NCI-H526 treated with DMSO at 0.1 percent for 48 hours (cell line): ENCODE measurements at regions not wholly inside any gene's neighbourhood (a gene's known extent, or its start where the extent isn't known, plus 50 kb on each side); places are given as distances from the start of the nearest gene placed in this dataset.
"Not testable (repeated sequence)": the region's sequence is repeated elsewhere in the genome, so short reads cannot be mapped to it uniquely, and the experiment has no call there.

Source experiments
- DNase-seq: peaks from one replicate; lab custom pipeline; 2025; lab: John Stamatoyannopoulos, UW

DNA sequence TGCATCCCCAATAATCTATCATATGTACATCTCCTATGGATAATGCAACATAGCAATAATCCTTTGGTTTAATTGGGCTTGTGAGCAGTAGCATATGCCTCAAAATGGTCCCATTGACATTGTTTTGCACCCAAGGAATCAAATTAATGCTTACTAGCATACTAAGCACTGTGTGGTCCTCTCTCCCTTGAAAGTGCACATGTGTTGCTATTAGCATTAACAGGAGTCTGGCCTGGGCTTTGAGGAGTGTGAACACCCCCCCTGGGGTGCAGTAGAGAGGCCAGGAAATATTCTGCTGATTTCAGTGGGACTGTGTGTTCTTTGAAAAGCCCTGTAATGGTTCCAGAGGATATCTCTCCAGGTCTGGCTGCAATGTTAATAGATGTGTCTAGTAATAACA is 1148.4 kb downstream of the VRK1 start:
- DNase-seq, result no peak

DNA sequence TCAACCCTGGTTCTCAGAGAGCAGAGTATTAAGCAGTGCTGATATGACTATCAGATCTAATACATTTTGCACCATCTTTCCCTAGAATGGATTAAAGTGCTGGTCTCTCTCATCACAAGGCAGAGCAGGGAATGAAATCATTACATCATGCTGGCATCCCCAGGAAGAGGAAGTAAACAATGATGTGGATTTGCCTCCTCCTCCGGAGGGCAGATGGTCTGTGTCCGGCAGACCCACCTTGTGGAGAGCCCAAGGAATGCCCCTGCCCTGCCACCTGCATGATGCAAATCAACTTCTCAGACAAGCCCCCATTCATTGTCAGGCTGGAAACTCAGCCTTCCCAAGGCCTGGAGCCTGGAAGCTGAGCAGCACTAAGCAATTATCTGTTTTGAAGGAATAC is 1149.1 kb downstream of the VRK1 start:
- DNase-seq, result no peak

- no peak for DNase-seq
These were observed 1149.5 kb downstream of the VRK1 start for GRCh38 chr14:97946641-97947040.

GRCh38 chr14:97948841-97949240 is 1151.7 kb downstream of the VRK1 start:
- no peak for DNase-seq

GRCh38 chr14:97956581-97957340 is 1159.6 kb downstream of the VRK1 start:
- no peak for DNase-seq

DNA sequence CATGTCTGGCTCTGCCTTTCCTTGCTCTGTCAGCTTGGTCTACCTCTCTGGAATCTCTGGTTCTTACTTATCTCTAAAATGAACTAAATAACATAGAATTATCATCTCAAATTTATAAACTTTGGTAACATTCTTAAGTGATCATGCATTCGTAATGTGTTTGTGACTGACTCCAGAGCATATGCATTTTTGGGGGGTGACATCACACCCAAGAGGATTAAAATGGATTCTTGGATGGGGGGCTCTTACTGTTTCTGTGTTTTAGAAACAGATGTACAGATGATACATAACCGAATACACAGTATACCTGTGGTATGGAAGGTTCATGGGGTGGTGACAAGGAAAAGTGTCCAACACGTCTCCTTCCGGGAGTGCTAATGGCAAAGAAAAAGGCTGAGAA is 1162.1 kb downstream of the VRK1 start:
- no peak for DNase-seq

- no peak for DNase-seq
These were observed 1163.3 kb downstream of the VRK1 start for GRCh38 chr14:97960436-97960835.

GRCh38 chr14:97970222-97970621 is 1173.0 kb downstream of the VRK1 start:
- DNase-seq, result no peak

- DNase-seq, result no peak
These were observed 1178.0 kb downstream of the VRK1 start for GRCh38 chr14:97975216-97975615.

DNA sequence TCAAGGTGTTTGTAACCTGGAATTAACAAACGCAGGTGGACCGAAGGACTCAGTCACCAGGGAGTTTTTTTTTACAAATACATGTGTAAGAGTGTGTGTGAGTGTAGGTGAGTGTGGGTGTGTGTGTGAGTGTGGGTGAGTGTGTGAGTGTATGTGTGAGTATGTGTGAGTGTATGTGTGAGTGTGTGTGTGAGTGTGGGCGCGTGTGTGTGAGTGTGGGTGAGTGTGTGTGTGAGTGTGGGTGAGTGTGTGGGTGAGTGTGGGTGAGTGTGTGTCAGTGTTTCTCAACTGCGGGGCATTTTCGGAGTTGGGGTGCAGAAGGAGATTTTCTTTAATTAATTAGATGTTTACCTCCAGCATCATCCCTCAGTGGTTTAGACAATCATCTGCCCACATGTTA is 1178.8 kb downstream of the VRK1 start:
- no peak for DNase-seq

DNA sequence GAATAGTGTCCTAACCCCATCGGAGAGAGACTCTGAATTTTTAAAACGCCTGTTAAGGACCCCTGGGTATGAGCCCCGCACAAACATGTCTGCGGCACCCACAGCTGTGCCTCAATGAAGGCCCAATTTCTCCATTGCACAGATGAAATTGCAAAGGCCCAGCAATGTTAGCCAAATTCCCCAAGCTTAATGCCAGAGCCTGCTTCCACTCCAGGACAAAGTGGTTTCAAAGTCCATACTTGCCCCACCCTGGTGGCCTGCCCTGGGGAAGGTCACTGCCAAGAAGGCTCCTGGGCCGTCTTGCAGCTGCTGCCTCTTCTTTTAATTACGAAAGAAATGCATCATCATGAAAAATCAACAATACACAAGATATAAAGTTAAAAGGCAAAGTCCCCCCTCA is 1179.7 kb downstream of the VRK1 start:
- no peak for DNase-seq

DNA sequence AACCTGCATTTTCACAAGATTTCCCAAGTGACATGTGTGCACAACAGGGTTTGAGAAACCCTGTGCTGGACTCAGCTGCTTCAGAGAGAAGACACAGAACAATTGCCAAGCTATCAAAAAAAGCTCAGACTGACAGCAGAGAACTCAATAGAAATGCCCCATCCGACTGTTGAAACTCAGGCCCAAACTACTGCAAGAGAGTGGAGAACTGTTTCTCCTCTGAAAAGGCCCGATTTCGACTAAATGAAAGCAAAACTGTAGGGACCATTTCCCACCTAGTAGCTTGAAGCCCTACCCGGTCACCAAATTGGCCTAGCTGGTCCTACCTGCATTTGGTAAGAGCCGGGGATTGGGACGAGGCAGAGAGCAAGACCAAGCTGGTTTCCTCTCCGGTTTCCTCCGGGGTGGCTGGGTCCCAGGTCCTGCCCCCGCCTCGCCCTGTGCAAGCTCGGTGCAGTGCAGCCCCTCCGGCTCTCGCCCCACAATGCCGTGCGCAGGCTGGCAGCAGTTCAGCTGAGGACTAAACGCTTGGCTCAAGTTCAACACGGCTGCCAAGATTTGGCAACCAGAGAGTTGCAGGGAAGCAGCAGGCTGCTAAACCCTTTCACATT is 1180.6 kb downstream of the VRK1 start:
- DNase-seq, result no peak

DNA sequence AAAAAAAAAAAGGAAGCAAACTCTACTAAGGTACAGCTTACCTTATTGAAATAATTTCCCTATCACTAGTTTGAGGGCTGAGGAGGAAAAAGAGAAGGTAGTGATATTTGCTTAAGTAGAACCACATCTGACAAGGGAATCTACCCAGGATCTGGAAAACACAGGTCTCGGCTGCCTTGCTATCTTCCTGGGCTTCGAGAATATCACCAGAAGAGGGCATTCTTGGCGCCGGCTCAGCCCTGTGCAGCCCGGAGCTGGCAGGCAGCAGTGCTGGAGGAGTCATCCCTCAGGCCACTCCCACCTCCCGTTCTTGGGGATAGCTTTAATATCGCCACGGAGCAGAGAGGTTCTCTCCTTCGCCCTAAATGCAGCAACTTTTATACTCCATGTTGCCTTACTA is 1181.2 kb downstream of the VRK1 start:
- peak; percentile 76 for DNase-seq

- no peak for DNase-seq
These were observed 1196.4 kb downstream of the VRK1 start for GRCh38 chr14:97993508-97994019.

GRCh38 chr14:97994020-97994531 is 1196.9 kb downstream of the VRK1 start:
- DNase-seq, result no peak

DNA sequence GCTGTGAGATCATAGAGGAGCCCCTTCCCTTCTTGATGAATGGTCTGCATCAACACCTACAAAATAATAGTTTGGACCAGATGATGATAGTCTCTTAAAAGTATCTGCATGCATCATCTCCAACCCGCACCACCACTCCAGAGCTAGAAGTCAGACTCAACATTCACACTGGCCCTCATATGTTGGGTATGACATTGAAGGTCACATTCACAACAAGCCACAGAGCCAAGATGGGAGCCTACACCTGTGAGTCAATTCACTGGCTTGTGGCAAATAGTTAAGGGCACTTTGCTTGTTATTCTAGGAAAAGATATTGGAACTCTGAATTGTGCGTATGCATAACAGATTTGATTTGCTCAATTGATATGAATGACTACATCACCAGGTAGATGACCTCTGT is 1197.9 kb downstream of the VRK1 start:
- DNase-seq, result no peak

GRCh38 chr14:97995531-97995930 is 1198.3 kb downstream of the VRK1 start:
- DNase-seq, result no peak

GRCh38 chr14:98006008-98006407 is 1208.8 kb downstream of the VRK1 start:
- DNase-seq, result no peak

- no peak for DNase-seq
These were observed 1211.4 kb downstream of the VRK1 start for GRCh38 chr14:98008381-98009113.

DNA sequence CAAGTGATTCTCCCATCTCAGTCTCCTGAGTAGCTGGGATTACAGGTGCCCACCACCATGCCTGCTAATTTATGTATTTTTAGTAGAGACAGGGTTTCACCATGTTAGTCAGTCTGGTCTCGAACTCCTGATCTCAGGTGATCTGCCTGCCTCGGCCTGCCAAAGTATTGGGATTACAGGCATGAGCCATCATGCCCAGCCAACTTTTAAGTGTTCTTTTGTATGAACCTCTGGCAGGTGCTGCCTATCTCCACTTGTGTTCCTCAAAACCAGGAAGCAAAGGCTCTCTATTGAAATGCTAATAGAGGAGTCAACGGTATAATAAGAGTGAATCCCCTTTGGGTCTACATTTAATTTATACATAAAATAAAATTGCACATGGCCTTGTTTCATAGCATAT is 1212.0 kb downstream of the VRK1 start:
- DNase-seq, result not testable (repeated sequence)

DNA sequence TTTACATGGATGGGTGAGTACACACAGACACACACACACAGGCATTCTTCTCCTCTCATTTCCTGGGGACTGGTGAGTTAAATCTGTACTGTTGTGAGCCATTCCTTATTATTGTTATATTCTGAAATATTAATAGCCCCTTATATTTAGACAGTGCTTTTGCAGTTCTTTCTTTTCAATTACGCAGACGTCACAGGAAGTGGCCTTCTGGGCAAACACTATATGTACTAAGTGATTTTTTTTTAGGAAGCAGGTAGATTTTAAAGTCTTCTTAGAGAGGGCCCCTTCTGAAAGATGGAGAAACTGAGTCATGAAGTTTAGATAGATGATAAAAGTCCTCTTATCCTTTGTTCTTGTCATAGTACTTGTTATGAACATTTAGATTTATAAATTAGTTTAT is 1213.6 kb downstream of the VRK1 start:
- DNase-seq, result no peak

GRCh38 chr14:98014851-98015615 is 1217.9 kb downstream of the VRK1 start:
- no peak for DNase-seq
